ENCODE measurements at regions not wholly inside any gene's neighbourhood (a gene's known extent, or its start where the extent isn't known, plus 50 kb on each side); places are given as distances from the start of the nearest gene placed in this dataset.

DNA sequence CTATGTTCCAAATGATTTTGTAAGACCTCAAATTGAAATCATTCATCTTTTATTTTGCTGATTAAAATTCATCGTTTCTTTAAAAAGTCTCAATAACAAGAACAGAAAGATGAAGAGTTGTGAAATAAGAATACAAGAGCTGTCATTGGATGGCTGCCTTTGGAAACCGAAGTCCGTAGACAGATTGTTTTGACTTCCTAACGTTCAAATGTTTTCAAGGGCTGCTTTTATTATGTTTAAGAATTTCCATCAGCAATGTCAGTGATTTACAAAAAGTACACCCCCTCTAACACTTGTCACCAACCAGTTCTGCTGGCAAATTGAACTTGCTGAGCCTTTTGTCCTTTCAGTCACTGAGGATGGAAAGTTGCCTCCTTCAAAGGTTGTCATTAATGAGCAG lies 89.6 kb downstream of the KCNE4 start:
- H3K4me1 ChIP-seq: no peaks in the 10 kb centered on the region
- no peak overlapping the region for H3K4me3 ChIP-seq
- H3K36me3 ChIP-seq: no peaks in the 10 kb centered on the region
- H3K27ac ChIP-seq: no peak overlapping the region
- intact Hi-C loops (cut with DNase I; ENCODE audit: low total_unique reads): no loop called here
- TF ChIP-seq POLR2AphosphoS5 (IDR thresholded peaks at IDR 0.05) (no peak), CTCF (IDR thresholded peaks at IDR 0.05) (no peak), POLR2A (IDR thresholded peaks at IDR 0.05) (no peak)
- no peaks in the 10 kb centered on the region for H3K27me3 ChIP-seq
- H3K9me3 ChIP-seq: no peaks in the 10 kb centered on the region
- DNase-seq (ENCODE audit: low spot score in 2 of 2): no peak

DNA sequence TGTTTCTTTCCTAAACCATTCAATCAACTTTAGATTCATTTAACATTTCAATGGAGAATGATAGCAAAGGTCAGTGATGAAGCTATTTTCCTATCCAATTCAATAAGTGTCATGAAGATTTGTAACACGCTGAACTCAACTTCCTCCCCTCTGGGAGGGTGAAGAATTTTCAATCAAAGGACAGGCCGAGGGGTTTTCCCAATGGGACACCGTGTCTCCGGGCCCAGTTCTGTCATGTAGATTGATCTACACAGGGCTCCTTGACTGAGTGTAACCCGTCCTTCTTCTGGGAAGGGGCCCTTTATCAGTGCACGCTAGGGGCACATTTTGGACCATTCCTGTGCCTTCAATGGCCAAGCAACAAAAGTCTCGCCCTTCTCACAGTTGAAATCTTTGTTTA lies 90.1 kb downstream of the KCNE4 start:
- Histone ChIP-seq H3K4me3 (no peak overlapping the region), H3K27me3 (no peaks in the 10 kb centered on the region), H3K36me3 (no peaks in the 10 kb centered on the region), H3K9me3 (no peaks in the 10 kb centered on the region), H3K4me1 (no peaks in the 10 kb centered on the region), H3K27ac (no peak overlapping the region)
- TF ChIP-seq CTCF (IDR thresholded peaks at IDR 0.05) (no peak), POLR2AphosphoS5 (IDR thresholded peaks at IDR 0.05) (no peak), POLR2A (IDR thresholded peaks at IDR 0.05) (no peak)
- intact Hi-C loops (cut with DNase I; ENCODE audit: low total_unique reads): no loop called here
- DNase-seq (ENCODE audit: low spot score in 2 of 2): no peak

DNA sequence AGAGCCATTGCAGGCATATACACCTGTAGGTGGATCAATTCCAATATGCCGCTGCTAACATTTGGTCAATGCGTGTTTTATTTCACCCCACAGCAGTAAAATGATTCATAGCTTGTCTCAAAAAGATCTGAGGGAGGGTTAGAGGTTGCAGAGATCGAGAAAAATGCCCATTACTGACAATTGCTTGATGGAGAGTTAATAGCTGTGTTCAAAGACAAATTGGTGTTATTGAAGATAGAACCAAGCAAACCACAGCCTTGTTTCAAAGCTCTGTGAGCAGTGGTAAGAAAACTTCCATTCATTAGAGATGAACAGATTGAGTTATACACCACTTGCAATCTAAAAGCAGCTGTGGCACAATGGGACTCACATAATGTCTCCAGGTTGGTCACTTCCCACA lies 95.4 kb downstream of the KCNE4 start:
- Histone ChIP-seq H3K9me3 (no peaks in the 10 kb centered on the region), H3K27ac (no peak overlapping the region), H3K27me3 (no peaks in the 10 kb centered on the region), H3K36me3 (no peaks in the 10 kb centered on the region), H3K4me1 (no peaks in the 10 kb centered on the region), H3K4me3 (no peak overlapping the region)
- no peak for DNase-seq (ENCODE audit: low spot score in 2 of 2)
- intact Hi-C loops (cut with DNase I; ENCODE audit: low total_unique reads): no loop called here
- TF ChIP-seq POLR2A (IDR thresholded peaks at IDR 0.05) (no peak), CTCF (IDR thresholded peaks at IDR 0.05) (no peak), POLR2AphosphoS5 (IDR thresholded peaks at IDR 0.05) (no peak)

- Histone ChIP-seq H3K27ac (no peak overlapping the region), H3K9me3 (no peaks in the 10 kb centered on the region), H3K4me3 (no peak overlapping the region), H3K27me3 (no peaks in the 10 kb centered on the region), H3K4me1 (no peaks in the 10 kb centered on the region), H3K36me3 (no peaks in the 10 kb centered on the region)
- TF ChIP-seq POLR2AphosphoS5 (IDR thresholded peaks at IDR 0.05) (no peak), CTCF (IDR thresholded peaks at IDR 0.05) (no peak), POLR2A (IDR thresholded peaks at IDR 0.05) (no peak)
- intact Hi-C loops (cut with DNase I; ENCODE audit: low total_unique reads): no loop called here
- no peak for DNase-seq (ENCODE audit: low spot score in 2 of 2)
Measured at GRCh38 chr2:223148516-223148915, 96.5 kb downstream of the KCNE4 start.

DNA sequence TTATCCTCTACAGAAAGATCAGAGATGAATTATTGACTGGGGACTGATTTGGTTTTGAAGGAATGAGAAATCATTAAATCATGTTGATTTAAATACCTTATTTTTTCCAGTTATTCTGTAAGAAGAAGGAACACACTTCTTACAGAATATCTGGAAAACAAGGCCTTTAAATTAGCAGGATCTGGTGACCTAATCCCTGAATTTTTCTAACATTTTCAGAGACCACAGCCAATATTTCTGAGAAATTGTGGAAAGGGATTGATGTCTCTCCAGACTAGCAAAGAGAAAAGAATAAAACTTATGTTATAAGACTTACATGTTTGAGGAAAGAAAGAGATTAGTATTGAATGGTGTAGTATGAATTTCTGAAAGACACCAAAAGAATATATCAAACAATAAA lies 104.0 kb downstream of the KCNE4 start:
- intact Hi-C loops (cut with DNase I; ENCODE audit: low total_unique reads): no loop called here
- H3K36me3 ChIP-seq: no peaks in the 10 kb centered on the region
- H3K4me3 ChIP-seq: no peak overlapping the region
- no peak for DNase-seq (ENCODE audit: low spot score in 2 of 2)
- no peaks in the 10 kb centered on the region for H3K9me3 ChIP-seq
- H3K27ac ChIP-seq: no peak overlapping the region
- H3K4me1 ChIP-seq: no peaks in the 10 kb centered on the region
- H3K27me3 ChIP-seq: no peaks in the 10 kb centered on the region
- TF ChIP-seq CTCF (IDR thresholded peaks at IDR 0.05) (no peak), POLR2A (IDR thresholded peaks at IDR 0.05) (no peak), POLR2AphosphoS5 (IDR thresholded peaks at IDR 0.05) (no peak)

All from breast epithelium (tissue), 4 donors.